GM10248 (cell line): ENCODE measurements at regions not wholly inside any gene's neighbourhood (a gene's known extent, or its start where the extent isn't known, plus 50 kb on each side); places are given as distances from the start of the nearest gene placed in this dataset.

ENCODE experiments used
- CTCF ChIA-PET: fragments of 300-600 bp; sonication (Branson Sonifier 250); formaldehyde crosslinking; extraction: SDS; loops from one replicate; lab custom pipeline; 2021; ENCODE audit warnings: antibody characterized with exemption; lab: Yijun Ruan, JAX
- POLR2A ChIA-PET: fragments of 350-650 bp; sonication (Branson Sonifier 250); formaldehyde crosslinking; extraction: SDS; loops from one replicate; lab custom pipeline; 2020; ENCODE audit warnings: antibody characterized with exemption; lab: Yijun Ruan, JAX
- DNase-seq: peaks from one replicate; pipeline ENCODE4 v3.0.0; 2012; ENCODE audit errors: extremely low spot score
- CTCF ChIP-seq: IDR thresholded peaks from 2 replicates; pipeline ENCODE4 v1.5.1; 2012; ENCODE audit warnings: mild to moderate bottlenecking, low read depth; ENCODE audit errors: extremely low read depth, missing control alignments, control extremely low read depth

- no peak for DNase-seq
- no peak for TF ChIP-seq CTCF
- POLR2A ChIA-PET: no interaction called here
- CTCF ChIA-PET: no interaction called here
Observed at GRCh38 chr4:133641191-133641590, 492.1 kb downstream of the PCDH10 start.

DNA sequence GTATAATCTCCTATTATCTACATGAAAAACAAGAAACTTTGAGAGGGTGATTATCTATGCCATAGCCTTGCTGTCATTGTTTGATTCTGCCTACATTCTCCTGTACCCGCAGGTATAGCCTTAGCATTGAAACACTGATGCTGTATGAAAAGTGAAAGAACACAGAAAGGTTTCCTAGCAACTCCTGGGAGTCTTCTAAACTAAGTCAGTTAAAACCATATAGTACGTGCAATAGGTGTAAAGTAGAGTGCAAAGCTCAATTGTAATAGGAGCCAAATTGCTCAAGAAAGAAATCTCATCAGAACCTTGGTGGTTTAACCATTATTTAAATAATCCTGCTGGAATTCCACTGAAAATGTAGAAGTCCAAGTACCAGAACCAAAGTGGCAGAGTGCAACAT lies 489.7 kb downstream of the PCDH10 start:
- CTCF ChIA-PET: no interaction called here
- POLR2A ChIA-PET: no interaction called here
- DNase-seq: no peak
- TF ChIP-seq CTCF: no peak

- no peak for DNase-seq
- no peak for TF ChIP-seq CTCF
- CTCF ChIA-PET: no interaction called here
- POLR2A ChIA-PET: no interaction called here
Observed at GRCh38 chr4:133637161-133637560, 488.1 kb downstream of the PCDH10 start.

DNA sequence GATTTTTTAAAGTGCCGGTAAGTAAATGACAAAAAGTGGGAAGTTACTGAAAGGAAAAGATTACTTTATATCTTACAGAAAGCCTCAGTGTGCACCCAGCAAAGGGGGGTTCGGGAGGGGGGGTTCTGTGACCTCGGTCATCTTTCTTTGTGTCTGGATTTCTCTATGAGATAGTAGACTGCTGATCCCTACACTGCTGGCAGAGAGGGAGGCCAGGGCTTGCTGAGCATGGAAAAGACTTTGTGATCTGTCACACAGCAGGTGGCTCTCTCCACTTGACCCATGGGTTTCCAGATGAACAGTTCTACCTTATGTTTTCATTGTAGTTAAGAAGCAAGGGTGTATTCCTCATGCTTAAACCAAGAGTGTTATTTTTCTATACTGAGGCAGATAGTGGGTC lies 475.6 kb downstream of the PCDH10 start:
- TF ChIP-seq CTCF: no peak
- CTCF ChIA-PET: interaction anchor here (2.3 kb wide), 1 partner anchor 10 kb away, joined by 7 read pairs; no protein-coding TSS in a partner anchor
- POLR2A ChIA-PET: no interaction called here
- DNase-seq: no peak

GRCh38 chr4:133623847-133624246 lies 474.8 kb downstream of the PCDH10 start:
- CTCF ChIA-PET: interaction anchor here (1.0 kb wide), 1 partner anchor 20 kb away, joined by 4 read pairs; no protein-coding TSS in a partner anchor

DNA sequence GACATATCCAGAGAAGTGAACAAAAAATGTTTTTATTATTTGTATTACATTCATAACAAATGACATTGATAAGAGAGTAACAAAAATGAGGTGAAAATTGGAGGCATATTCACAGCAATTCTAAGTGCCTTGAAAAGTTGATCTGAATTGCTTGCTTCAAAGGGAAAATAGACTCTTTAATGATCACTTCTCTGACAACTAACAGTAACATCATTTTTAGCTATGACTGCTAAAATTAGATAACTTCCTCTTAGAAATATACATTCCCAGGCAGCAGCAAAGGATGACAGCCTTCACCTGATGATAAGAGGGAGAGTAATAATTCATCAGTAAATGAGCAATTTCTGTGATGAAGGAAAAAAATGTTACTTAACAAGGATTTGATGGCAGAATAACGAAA lies 472.5 kb downstream of the PCDH10 start:
- TF ChIP-seq CTCF: no peak
- ChIA-PET CTCF (no interaction called here), POLR2A (no interaction called here)
- DNase-seq: no peak

More at GRCh38 chr4:133623847-133624246, 474.8 kb downstream of the PCDH10 start:
- TF ChIP-seq CTCF: no peak
- no peak for DNase-seq
- POLR2A ChIA-PET: no interaction called here
